ENCODE measurements at regions not wholly inside any gene's neighbourhood (a gene's known extent, or its start where the extent isn't known, plus 50 kb on each side); places are given as distances from the start of the nearest gene placed in this dataset.

DNA sequence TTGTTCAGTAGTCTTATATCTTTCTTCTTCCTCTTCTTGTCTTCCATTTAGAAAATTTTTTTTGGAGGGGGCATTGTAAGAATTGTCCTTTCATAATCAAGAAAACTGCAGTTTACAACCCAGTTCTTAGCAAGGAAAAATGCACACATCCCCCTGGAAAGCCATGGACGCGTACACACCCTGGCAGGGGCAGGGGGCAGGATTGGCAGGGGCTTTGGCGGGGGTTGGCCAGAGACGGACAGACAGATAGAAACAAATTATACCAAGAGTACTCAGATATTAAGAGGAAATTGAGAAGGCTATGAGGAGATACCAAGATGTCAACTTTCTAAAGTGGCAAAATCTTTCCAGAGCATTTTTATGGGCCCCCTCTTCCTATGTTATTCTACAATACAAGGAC, 322.5 kb upstream of the CPXCR1 start:
- H3K4me1 ChIP-seq (ENCODE audit: low read depth, poor library complexity, severe bottlenecking), result no peaks in the 10 kb centered on the region
- no peak overlapping the region for H2AFZ ChIP-seq (ENCODE audit: low read depth)
- H3K4me2 ChIP-seq, result no peak overlapping the region
- H3K36me3 ChIP-seq (ENCODE audit: insufficient read depth), result no peaks in the 10 kb centered on the region
- no peaks in the 10 kb centered on the region for H4K20me1 ChIP-seq (ENCODE audit: insufficient read depth)
- H3K9ac ChIP-seq, result no peak overlapping the region
- no peaks in the 10 kb centered on the region for H3K79me2 ChIP-seq (ENCODE audit: insufficient read depth, low read depth)
- TF ChIP-seq, protein P1, sequence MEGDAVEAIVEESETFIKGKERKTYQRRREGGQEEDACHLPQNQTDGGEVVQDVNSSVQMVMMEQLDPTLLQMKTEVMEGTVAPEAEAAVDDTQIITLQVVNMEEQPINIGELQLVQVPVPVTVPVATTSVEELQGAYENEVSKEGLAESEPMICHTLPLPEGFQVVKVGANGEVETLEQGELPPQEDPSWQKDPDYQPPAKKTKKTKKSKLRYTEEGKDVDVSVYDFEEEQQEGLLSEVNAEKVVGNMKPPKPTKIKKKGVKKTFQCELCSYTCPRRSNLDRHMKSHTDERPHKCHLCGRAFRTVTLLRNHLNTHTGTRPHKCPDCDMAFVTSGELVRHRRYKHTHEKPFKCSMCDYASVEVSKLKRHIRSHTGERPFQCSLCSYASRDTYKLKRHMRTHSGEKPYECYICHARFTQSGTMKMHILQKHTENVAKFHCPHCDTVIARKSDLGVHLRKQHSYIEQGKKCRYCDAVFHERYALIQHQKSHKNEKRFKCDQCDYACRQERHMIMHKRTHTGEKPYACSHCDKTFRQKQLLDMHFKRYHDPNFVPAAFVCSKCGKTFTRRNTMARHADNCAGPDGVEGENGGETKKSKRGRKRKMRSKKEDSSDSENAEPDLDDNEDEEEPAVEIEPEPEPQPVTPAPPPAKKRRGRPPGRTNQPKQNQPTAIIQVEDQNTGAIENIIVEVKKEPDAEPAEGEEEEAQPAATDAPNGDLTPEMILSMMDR (conservative IDR thresholded peaks at IDR 0.05; ENCODE audit: low read depth, low read length), result no peak
- H3K4me3 ChIP-seq (IDR thresholded peaks at IDR 0.05; ENCODE audit: insufficient read depth, low read depth, low read length), result no peak overlapping the region
- H3K27me3 ChIP-seq (ENCODE audit: insufficient read depth, low read depth), result no peaks in the 10 kb centered on the region
- H3K27ac ChIP-seq, result no peak overlapping the region

DNA sequence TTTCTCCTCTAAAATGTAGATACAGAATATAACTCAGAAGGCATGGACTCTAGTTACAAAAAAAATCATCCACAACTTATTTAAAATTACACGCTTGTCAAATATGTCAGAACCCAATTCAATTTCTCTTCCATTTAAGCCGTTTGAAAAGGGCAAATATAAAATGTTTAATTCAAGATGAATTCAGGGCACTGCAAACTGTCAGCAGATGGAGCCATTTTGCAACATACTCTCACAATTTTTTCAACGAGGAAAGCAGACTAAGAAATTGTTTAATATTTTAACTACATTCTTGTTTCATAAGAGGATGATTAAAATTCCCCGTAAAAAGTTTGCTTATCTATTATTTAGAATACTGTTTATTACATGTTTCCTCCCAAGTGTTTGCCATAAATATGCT, 321.3 kb upstream of the CPXCR1 start:
- Histone ChIP-seq H4K20me1 (ENCODE audit: insufficient read depth) (no peaks in the 10 kb centered on the region), H3K9ac (no peak overlapping the region), H2AFZ (ENCODE audit: low read depth) (no peak overlapping the region), H3K79me2 (ENCODE audit: insufficient read depth, low read depth) (no peaks in the 10 kb centered on the region), H3K36me3 (ENCODE audit: insufficient read depth) (no peaks in the 10 kb centered on the region), H3K27me3 (ENCODE audit: insufficient read depth, low read depth) (no peaks in the 10 kb centered on the region), H3K4me3 (IDR thresholded peaks at IDR 0.05; ENCODE audit: insufficient read depth, low read depth, low read length) (no peak overlapping the region), H3K4me2 (no peak overlapping the region), H3K4me1 (ENCODE audit: low read depth, poor library complexity, severe bottlenecking) (no peaks in the 10 kb centered on the region), H3K27ac (no peak overlapping the region)
- TF ChIP-seq, protein P1 (conservative IDR thresholded peaks at IDR 0.05; ENCODE audit: low read depth, low read length), result no peak

DNA sequence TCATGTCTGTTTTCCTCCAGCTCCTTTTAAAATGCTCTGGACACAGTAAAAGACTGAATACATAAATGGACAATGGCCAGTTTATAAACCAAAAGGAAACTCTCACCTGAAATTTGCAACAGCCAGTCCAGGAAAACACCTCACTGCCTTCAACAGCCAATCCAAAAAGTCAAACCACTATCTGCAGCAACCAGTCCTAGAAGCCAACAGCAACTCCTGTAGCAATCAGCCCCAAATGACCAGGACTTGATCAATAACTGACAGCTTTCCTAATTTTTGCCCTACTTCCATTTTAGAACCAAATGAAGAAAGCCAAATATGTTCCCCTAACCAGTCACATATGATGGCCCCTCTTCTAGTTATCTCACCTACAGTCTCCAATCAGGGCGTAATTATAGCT, 309.5 kb upstream of the CPXCR1 start:
- TF ChIP-seq, protein P1 (conservative IDR thresholded peaks at IDR 0.05; ENCODE audit: low read depth, low read length), result no peak
- H4K20me1 ChIP-seq (ENCODE audit: insufficient read depth), result no peaks in the 10 kb centered on the region
- no peaks in the 10 kb centered on the region for H3K4me1 ChIP-seq (ENCODE audit: low read depth, poor library complexity, severe bottlenecking)
- H3K4me3 ChIP-seq (IDR thresholded peaks at IDR 0.05; ENCODE audit: insufficient read depth, low read depth, low read length), result no peak overlapping the region
- no peak overlapping the region for H3K27ac ChIP-seq
- no peak overlapping the region for H3K4me2 ChIP-seq
- H3K79me2 ChIP-seq (ENCODE audit: insufficient read depth, low read depth), result no peaks in the 10 kb centered on the region
- no peak overlapping the region for H2AFZ ChIP-seq (ENCODE audit: low read depth)
- no peak overlapping the region for H3K9ac ChIP-seq
- H3K27me3 ChIP-seq (ENCODE audit: insufficient read depth, low read depth), result no peaks in the 10 kb centered on the region
- H3K36me3 ChIP-seq (ENCODE audit: insufficient read depth), result no peaks in the 10 kb centered on the region

DNA sequence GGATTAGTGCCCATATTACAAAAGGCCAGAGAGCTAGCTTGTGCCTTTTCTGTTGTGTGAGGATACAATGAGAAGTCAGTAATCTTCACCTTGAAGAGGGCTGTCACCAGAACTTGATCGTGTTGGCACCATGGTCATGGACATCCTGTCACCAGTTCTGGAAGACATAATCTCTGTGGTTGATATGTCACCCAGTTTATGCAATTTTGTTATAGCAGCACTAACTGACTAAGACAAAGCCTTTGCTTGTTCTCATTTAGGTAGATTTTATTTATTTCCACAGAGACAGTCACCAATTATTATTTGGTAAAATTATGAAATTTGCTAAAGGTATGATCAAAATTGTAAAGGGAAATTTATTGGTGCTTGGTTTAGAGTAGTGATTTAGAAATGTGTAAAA, 308.8 kb upstream of the CPXCR1 start:
- no peak overlapping the region for H3K4me3 ChIP-seq (IDR thresholded peaks at IDR 0.05; ENCODE audit: insufficient read depth, low read depth, low read length)
- no peak overlapping the region for H3K4me2 ChIP-seq
- no peak overlapping the region for H2AFZ ChIP-seq (ENCODE audit: low read depth)
- no peaks in the 10 kb centered on the region for H4K20me1 ChIP-seq (ENCODE audit: insufficient read depth)
- no peak overlapping the region for H3K9ac ChIP-seq
- H3K36me3 ChIP-seq (ENCODE audit: insufficient read depth), result no peaks in the 10 kb centered on the region
- no peaks in the 10 kb centered on the region for H3K4me1 ChIP-seq (ENCODE audit: low read depth, poor library complexity, severe bottlenecking)
- TF ChIP-seq, protein P1 (conservative IDR thresholded peaks at IDR 0.05; ENCODE audit: low read depth, low read length), result no peak
- H3K27me3 ChIP-seq (ENCODE audit: insufficient read depth, low read depth), result no peaks in the 10 kb centered on the region
- no peak overlapping the region for H3K27ac ChIP-seq
- no peaks in the 10 kb centered on the region for H3K79me2 ChIP-seq (ENCODE audit: insufficient read depth, low read depth)

DNA sequence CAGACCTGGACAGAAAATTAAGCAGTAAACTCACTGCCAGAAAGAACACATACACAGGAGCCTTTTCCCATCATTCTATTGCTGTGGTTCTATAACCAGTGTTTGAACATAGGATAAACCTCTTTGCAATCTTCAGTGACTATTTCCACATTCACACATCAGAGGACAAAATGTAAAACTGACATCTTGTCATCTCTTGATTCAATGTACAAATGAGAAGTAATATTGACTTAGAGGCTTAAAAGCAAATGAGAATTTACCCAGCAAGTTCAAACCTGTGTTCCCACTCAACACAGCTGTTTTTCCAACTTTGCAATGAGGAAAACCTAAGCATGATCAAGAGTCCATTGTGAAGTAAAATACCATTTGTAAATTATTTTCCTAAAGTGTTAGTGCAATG, 307.1 kb upstream of the CPXCR1 start:
- no peaks in the 10 kb centered on the region for H3K79me2 ChIP-seq (ENCODE audit: insufficient read depth, low read depth)
- H3K27ac ChIP-seq, result no peak overlapping the region
- H3K36me3 ChIP-seq (ENCODE audit: insufficient read depth), result no peaks in the 10 kb centered on the region
- TF ChIP-seq, protein P1 (conservative IDR thresholded peaks at IDR 0.05; ENCODE audit: low read depth, low read length), result no peak
- H4K20me1 ChIP-seq (ENCODE audit: insufficient read depth), result no peaks in the 10 kb centered on the region
- no peaks in the 10 kb centered on the region for H3K4me1 ChIP-seq (ENCODE audit: low read depth, poor library complexity, severe bottlenecking)
- H3K9ac ChIP-seq, result no peak overlapping the region
- no peak overlapping the region for H3K4me2 ChIP-seq
- H3K27me3 ChIP-seq (ENCODE audit: insufficient read depth, low read depth), result no peaks in the 10 kb centered on the region
- no peak overlapping the region for H2AFZ ChIP-seq (ENCODE audit: low read depth)
- no peak overlapping the region for H3K4me3 ChIP-seq (IDR thresholded peaks at IDR 0.05; ENCODE audit: insufficient read depth, low read depth, low read length)

Measured in KMS-11 (cell line).